ENCODE measurements at regions not wholly inside any gene's neighbourhood (a gene's known extent, or its start where the extent isn't known, plus 50 kb on each side); places are given as distances from the start of the nearest gene placed in this dataset.

GRCh38 chr12:116402163-116402939, 124.9 kb upstream of the MED13L start:
- no peak for DNase-seq (ENCODE audit: low read depth)

GRCh38 chr12:116403546-116403945, 126.1 kb upstream of the MED13L start:
- no peak for DNase-seq (ENCODE audit: low read depth)

- DNase-seq (ENCODE audit: low read depth) = no peak
Observed at GRCh38 chr12:116404247-116404646, 126.8 kb upstream of the MED13L start.

- DNase-seq (ENCODE audit: low read depth) = no peak
Observed at GRCh38 chr12:116404913-116405611, 127.6 kb upstream of the MED13L start.

- DNase-seq (ENCODE audit: low read depth) = peak; percentile 40
Observed at GRCh38 chr12:116406529-116406928, 129.0 kb upstream of the MED13L start.

GRCh38 chr12:116408489-116409250, 131.2 kb upstream of the MED13L start:
- no peak for DNase-seq (ENCODE audit: low read depth)

GRCh38 chr12:116411977-116412376, 134.5 kb upstream of the MED13L start:
- no peak for DNase-seq (ENCODE audit: low read depth)

- no peak for DNase-seq (ENCODE audit: low read depth)
Observed at GRCh38 chr12:116414891-116415290, 137.4 kb upstream of the MED13L start.

GRCh38 chr12:116415408-116416108, 138.1 kb upstream of the MED13L start:
- DNase-seq (ENCODE audit: low read depth) = no peak

GRCh38 chr12:116416166-116416565, 138.7 kb upstream of the MED13L start:
- DNase-seq (ENCODE audit: low read depth) = no peak

GRCh38 chr12:116418551-116418950, 140.6 kb upstream of the MAP1LC3B2 start:
- DNase-seq (ENCODE audit: low read depth) = no peak

- DNase-seq (ENCODE audit: low read depth) = no peak
Observed at GRCh38 chr12:116420227-116420880, 138.8 kb upstream of the MAP1LC3B2 start.

- DNase-seq (ENCODE audit: low read depth) = no peak
Observed at GRCh38 chr12:116421785-116422538, 137.2 kb upstream of the MAP1LC3B2 start.

GRCh38 chr12:116423094-116423493, 136.1 kb upstream of the MAP1LC3B2 start:
- DNase-seq (ENCODE audit: low read depth) = no peak

GRCh38 chr12:116425256-116426193, 133.7 kb upstream of the MAP1LC3B2 start:
- DNase-seq (ENCODE audit: low read depth) = no peak

GRCh38 chr12:116426391-116427136, 132.6 kb upstream of the MAP1LC3B2 start:
- DNase-seq (ENCODE audit: low read depth) = peak; percentile 90

GRCh38 chr12:116427200-116427930, 131.8 kb upstream of the MAP1LC3B2 start:
- DNase-seq (ENCODE audit: low read depth) = no peak

- DNase-seq (ENCODE audit: low read depth) = no peak
Observed at GRCh38 chr12:116429826-116430360, 129.3 kb upstream of the MAP1LC3B2 start.
